BLaER1 (cell line): ENCODE measurements at regions not wholly inside any gene's neighbourhood (a gene's known extent, or its start where the extent isn't known, plus 50 kb on each side); places are given as distances from the start of the nearest gene placed in this dataset.
A peak's percentile ranks its signal among the peaks of the same experiment; 100 is the strongest.
"Not testable (repeated sequence)": the region's sequence is repeated elsewhere in the genome, so short reads cannot be mapped to it uniquely, and the experiment has no call there.

Experiments
- H3K27ac ChIP-seq: shearing (Covaris generic); formaldehyde crosslinking; 2 replicates; pipeline ENCODE4 v1.8.1; 2022
- H3K27me3 ChIP-seq: shearing (Covaris generic); formaldehyde crosslinking; 2 replicates; pipeline ENCODE4 v1.8.1; 2022
- H3K36me3 ChIP-seq: shearing (Covaris generic); formaldehyde crosslinking; 2 replicates; pipeline ENCODE4 v1.8.1; 2022
- H3K4me1 ChIP-seq: shearing (Covaris generic); formaldehyde crosslinking; 2 replicates; pipeline ENCODE4 v1.8.1; 2022
- H3K4me2 ChIP-seq: shearing (Covaris generic); formaldehyde crosslinking; 2 replicates; pipeline ENCODE4 v1.8.1; 2022
- H3K4me3 ChIP-seq: shearing (Covaris generic); formaldehyde crosslinking; 2 replicates; pipeline ENCODE4 v1.8.1; 2022
- H3K9ac ChIP-seq: shearing (Covaris generic); formaldehyde crosslinking; 2 replicates; pipeline ENCODE4 v1.8.1; 2022
- H3K9me3 ChIP-seq: shearing (Covaris generic); formaldehyde crosslinking; 2 replicates; pipeline ENCODE4 v1.8.1; 2022
- H4K20me1 ChIP-seq: shearing (Covaris generic); formaldehyde crosslinking; 2 replicates; pipeline ENCODE4 v1.8.1; 2022
- Cebpa-rat ChIP-seq: shearing (Covaris generic); IDR thresholded peaks from 2 replicates; pipeline ENCODE4 v1.8.1; 2022

GRCh38 chr6:84906514-84906913 lies 142.1 kb upstream of the TBX18 start:
- H3K4me2 ChIP-seq = no peak overlapping the region
- TF ChIP-seq Cebpa-rat = no peak
- no peaks in the 10 kb centered on the region for H4K20me1 ChIP-seq

GRCh38 chr6:84905823-84906222 lies 141.4 kb upstream of the TBX18 start:
- TF ChIP-seq Cebpa-rat = no peak
- Histone ChIP-seq H3K27ac (no peak overlapping the region), H3K9ac (no peak overlapping the region), H3K4me1 (no peaks in the 10 kb centered on the region), H3K4me2 (no peak overlapping the region), H3K36me3 (no peaks in the 10 kb centered on the region), H3K9me3 (no peaks in the 10 kb centered on the region), H4K20me1 (no peaks in the 10 kb centered on the region), H3K4me3 (no peak overlapping the region), H3K27me3 (no peaks in the 10 kb centered on the region)

More at GRCh38 chr6:84906514-84906913, 142.1 kb upstream of the TBX18 start:
- H3K9ac ChIP-seq = no peak overlapping the region
- no peaks in the 10 kb centered on the region for H3K36me3 ChIP-seq
- H3K9me3 ChIP-seq = no peaks in the 10 kb centered on the region
- H3K27me3 ChIP-seq = no peaks in the 10 kb centered on the region
- no peaks in the 10 kb centered on the region for H3K4me1 ChIP-seq
- H3K4me3 ChIP-seq = no peak overlapping the region
- H3K27ac ChIP-seq = no peak overlapping the region

- Histone ChIP-seq H4K20me1 (no peaks in the 10 kb centered on the region), H3K4me3 (no peak overlapping the region), H3K9ac (no peak overlapping the region), H3K9me3 (no peaks in the 10 kb centered on the region), H3K27ac (no peak overlapping the region), H3K4me1 (no peaks in the 10 kb centered on the region), H3K27me3 (no peaks in the 10 kb centered on the region), H3K4me2 (no peak overlapping the region), H3K36me3 (no peaks in the 10 kb centered on the region)
- no peak for TF ChIP-seq Cebpa-rat
These were observed 138.0 kb upstream of the TBX18 start for GRCh38 chr6:84902354-84902928.

- Histone ChIP-seq H3K9me3 (no peaks in the 10 kb centered on the region), H3K4me3 (no peak overlapping the region), H3K27ac (no peak overlapping the region), H3K9ac (no peak overlapping the region), H3K36me3 (no peaks in the 10 kb centered on the region), H3K27me3 (no peaks in the 10 kb centered on the region), H4K20me1 (no peaks in the 10 kb centered on the region), H3K4me1 (no peaks in the 10 kb centered on the region), H3K4me2 (no peak overlapping the region)
- no peak for TF ChIP-seq Cebpa-rat
These were observed 133.7 kb upstream of the TBX18 start for GRCh38 chr6:84897988-84898594.

- Histone ChIP-seq H3K36me3 (no peaks in the 10 kb centered on the region), H3K27me3 (no peaks in the 10 kb centered on the region), H3K9ac (no peak overlapping the region), H3K9me3 (no peaks in the 10 kb centered on the region), H3K27ac (no peak overlapping the region), H3K4me1 (no peaks in the 10 kb centered on the region), H3K4me3 (no peak overlapping the region), H3K4me2 (no peak overlapping the region), H4K20me1 (no peaks in the 10 kb centered on the region)
- TF ChIP-seq Cebpa-rat = no peak
These were observed 132.6 kb upstream of the TBX18 start for GRCh38 chr6:84897011-84897410.

- Histone ChIP-seq H3K27me3 (no peaks in the 10 kb centered on the region), H4K20me1 (no peaks in the 10 kb centered on the region), H3K9me3 (no peaks in the 10 kb centered on the region), H3K4me1 (no peaks in the 10 kb centered on the region), H3K27ac (no peak overlapping the region), H3K36me3 (no peaks in the 10 kb centered on the region), H3K4me2 (no peak overlapping the region), H3K4me3 (no peak overlapping the region), H3K9ac (no peak overlapping the region)
- TF ChIP-seq Cebpa-rat = no peak
These were observed 128.3 kb upstream of the TBX18 start for GRCh38 chr6:84892671-84893070.

- Histone ChIP-seq H3K9me3 (no peaks in the 10 kb centered on the region), H3K4me2 (no peak overlapping the region), H3K4me1 (peaks cover 9% of the 10 kb centered on the region), H3K4me3 (no peak overlapping the region), H3K27ac (no peak overlapping the region), H3K27me3 (no peaks in the 10 kb centered on the region), H4K20me1 (no peaks in the 10 kb centered on the region), H3K9ac (no peak overlapping the region), H3K36me3 (no peaks in the 10 kb centered on the region)
- TF ChIP-seq Cebpa-rat = no peak
These were observed 118.7 kb upstream of the TBX18 start for GRCh38 chr6:84882768-84883766.

- H3K4me1 ChIP-seq = peaks cover 15% of the 10 kb centered on the region
These were observed 115.0 kb upstream of the TBX18 start for GRCh38 chr6:84879385-84879784.

GRCh38 chr6:84877515-84878210 lies 113.3 kb upstream of the TBX18 start:
- Histone ChIP-seq H3K27ac (no peak overlapping the region), H3K9ac (no peak overlapping the region), H3K4me2 (peak overlapping the region; percentile 36; the same call in 1 of the 2 replicates), H3K36me3 (no peaks in the 10 kb centered on the region), H3K27me3 (no peaks in the 10 kb centered on the region), H3K4me3 (no peak overlapping the region), H3K9me3 (no peaks in the 10 kb centered on the region), H4K20me1 (no peaks in the 10 kb centered on the region), H3K4me1 (peaks cover 33% of the 10 kb centered on the region)
- no peak for TF ChIP-seq Cebpa-rat

More at GRCh38 chr6:84879385-84879784, 115.0 kb upstream of the TBX18 start:
- not testable (repeated sequence) for H3K4me3 ChIP-seq, H3K9ac ChIP-seq, H3K27me3 ChIP-seq, H3K27ac ChIP-seq, H3K9me3 ChIP-seq, H3K36me3 ChIP-seq, H4K20me1 ChIP-seq, H3K4me2 ChIP-seq
